Cardiac muscle cell (in vitro differentiated cells and primary cell): ENCODE measurements at regions not wholly inside any gene's neighbourhood (a gene's known extent, or its start where the extent isn't known, plus 50 kb on each side); places are given as distances from the start of the nearest gene placed in this dataset.
"Not testable (repeated sequence)": the region's sequence is repeated elsewhere in the genome, so short reads cannot be mapped to it uniquely, and the experiment has no call there.

Experiments used
- DNase-seq, 2 donors: peaks; one replicate each; pipeline versions ENCODE4 v3.0.0 to v3.0.0-alpha.2; 2010 to 2017; ENCODE audit warnings: low read depth in 1 of 2, low spot score in 1 of 2
- H3K27ac ChIP-seq: fragments of 200-600 bp; sonication (generic); 2 replicates; pipeline ENCODE4 v1.5.1; 2016
- H3K27me3 ChIP-seq: fragments of 200-600 bp; sonication (generic); 2 replicates; pipeline ENCODE4 v1.6.0; 2016; ENCODE audit warnings: control low read depth
- H3K36me3 ChIP-seq: fragments of 200-600 bp; sonication (generic); 2 replicates; pipeline ENCODE4 v1.5.1; 2016; ENCODE audit warnings: control low read depth
- H3K4me1 ChIP-seq: fragments of 200-600 bp; sonication (generic); 2 replicates; pipeline ENCODE4 v1.8.1; 2017; ENCODE audit warnings: low read depth, mild to moderate bottlenecking, mixed run types
- H3K4me3 ChIP-seq: fragments of 200-600 bp; sonication (generic); 2 replicates; pipeline ENCODE4 v1.5.1; 2016; ENCODE audit warnings: mild to moderate bottlenecking
- H3K9me3 ChIP-seq: fragments of 200-600 bp; sonication (generic); 2 replicates; pipeline ENCODE4 v1.5.1; 2017; ENCODE audit warnings: low read depth, mild to moderate bottlenecking, control low read depth
- CTCF ChIP-seq: IDR thresholded peaks from 2 replicates; pipeline ENCODE4 v1.5.1; 2012; ENCODE audit warnings: low read depth, mild to moderate bottlenecking, low read length

DNA sequence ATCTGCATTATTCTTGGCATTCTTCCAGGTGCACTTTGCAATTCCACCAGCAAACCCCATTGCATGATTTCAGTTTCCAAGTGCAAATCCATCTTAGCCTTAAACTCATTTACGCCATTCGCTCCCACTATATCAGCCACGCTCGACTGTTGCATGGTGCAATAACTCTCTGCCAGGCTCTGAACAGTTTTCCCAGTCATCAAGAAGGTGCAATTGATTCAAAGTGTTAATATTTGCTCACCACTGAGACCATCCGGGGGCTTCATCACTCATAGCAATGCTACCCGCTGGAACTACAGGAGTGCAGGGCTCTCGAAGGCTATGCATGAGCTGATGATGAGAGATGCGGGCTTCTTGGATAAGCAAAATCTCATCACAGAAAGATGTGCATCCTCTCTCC, 488.2 kb downstream of the OMA1 start:
- Histone ChIP-seq H3K36me3 (no peaks in the 10 kb centered on the region), H3K4me3 (no peak overlapping the region), H3K4me1 (no peaks in the 10 kb centered on the region), H3K9me3 (no peaks in the 10 kb centered on the region), H3K27ac (no peak overlapping the region), H3K27me3 (no peaks in the 10 kb centered on the region)
- TF ChIP-seq CTCF = no peak
- DNase-seq = no peak

DNA sequence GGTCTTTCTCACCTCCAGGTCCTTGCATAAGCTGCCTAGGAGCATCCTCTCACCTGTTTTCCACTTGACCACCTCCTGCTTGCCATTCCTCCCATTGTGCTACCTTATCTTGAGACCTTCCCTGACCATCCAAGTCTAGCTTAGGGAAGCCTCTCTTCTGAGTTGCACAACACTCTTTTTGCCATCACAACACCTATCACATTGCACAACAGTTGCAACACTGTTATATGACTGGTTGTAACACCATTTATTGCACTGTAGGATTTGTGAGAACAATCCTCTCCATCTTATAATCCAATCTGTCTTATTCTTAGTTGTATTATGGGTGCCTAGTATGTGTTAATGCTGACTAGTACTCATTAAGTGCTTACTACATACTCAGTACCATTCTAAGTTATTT, 488.7 kb downstream of the OMA1 start:
- no peak for DNase-seq
- Histone ChIP-seq H3K9me3 (no peaks in the 10 kb centered on the region), H3K4me3 (no peak overlapping the region), H3K27me3 (no peaks in the 10 kb centered on the region), H3K4me1 (no peaks in the 10 kb centered on the region), H3K27ac (no peak overlapping the region), H3K36me3 (no peaks in the 10 kb centered on the region)
- no peak for TF ChIP-seq CTCF

DNA sequence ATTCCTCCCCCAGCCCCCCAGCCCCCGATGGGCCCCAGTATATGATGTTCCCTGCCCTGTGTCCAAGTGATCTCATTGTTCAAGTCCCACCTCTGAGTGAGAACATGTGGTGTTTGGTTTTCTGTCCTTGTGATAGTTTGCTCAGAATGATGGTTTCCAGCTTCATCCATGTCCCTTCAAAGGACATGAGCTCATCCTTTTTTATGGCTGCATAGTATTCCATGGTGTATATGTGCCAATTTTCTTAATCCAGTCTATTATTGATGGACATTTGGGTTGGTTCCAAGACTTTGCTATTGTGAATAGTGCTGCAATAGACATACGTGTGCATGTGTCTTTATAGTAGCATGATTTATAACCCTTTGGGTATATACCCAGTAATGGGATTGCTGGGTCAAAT, 495.3 kb downstream of the OMA1 start:
- not testable (repeated sequence) for H3K27me3 ChIP-seq, H3K4me3 ChIP-seq, H3K27ac ChIP-seq, DNase-seq, H3K9me3 ChIP-seq, H3K4me1 ChIP-seq, H3K36me3 ChIP-seq

DNA sequence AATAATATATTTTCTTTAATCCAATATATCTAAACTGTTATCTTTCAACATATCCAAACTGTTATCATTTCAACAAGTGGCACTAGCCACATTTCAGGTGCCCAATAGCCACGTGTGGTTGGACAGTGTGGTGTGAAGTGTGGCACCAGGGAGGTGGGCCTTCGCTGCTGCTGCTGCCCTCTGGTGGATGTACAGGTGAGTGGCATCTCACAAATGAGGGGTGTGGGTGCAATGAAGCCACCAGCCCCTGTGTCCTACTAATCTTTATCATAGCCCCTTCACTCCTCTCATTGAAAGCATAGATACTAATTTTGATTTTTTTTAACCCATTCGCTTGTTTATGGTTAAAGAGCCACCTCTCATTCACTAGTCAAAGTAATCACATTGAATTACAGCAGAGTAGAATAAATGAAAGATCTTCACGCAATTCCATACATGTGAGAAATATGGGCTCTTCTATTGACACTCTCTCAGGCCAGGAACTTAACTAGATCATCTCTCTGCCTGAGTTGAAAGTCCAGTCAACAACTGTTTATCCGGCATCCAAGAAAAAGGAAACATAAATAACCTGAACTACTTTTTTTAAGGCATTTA, 499.2 kb downstream of the OMA1 start:
- Histone ChIP-seq H3K27ac (no peak overlapping the region), H3K9me3 (no peaks in the 10 kb centered on the region), H3K36me3 (no peaks in the 10 kb centered on the region), H3K4me1 (no peaks in the 10 kb centered on the region), H3K4me3 (no peak overlapping the region), H3K27me3 (no peaks in the 10 kb centered on the region)
- TF ChIP-seq CTCF = peak; percentile 59
- DNase-seq = peak; percentile 19 to 57

- no peak for TF ChIP-seq CTCF
- Histone ChIP-seq H3K36me3 (no peaks in the 10 kb centered on the region), H3K4me3 (no peak overlapping the region), H3K27ac (no peak overlapping the region), H3K4me1 (no peaks in the 10 kb centered on the region), H3K9me3 (no peaks in the 10 kb centered on the region), H3K27me3 (no peaks in the 10 kb centered on the region)
- no peak for DNase-seq
Observed at GRCh38 chr1:58045094-58045705, 501.3 kb downstream of the OMA1 start.

DNA sequence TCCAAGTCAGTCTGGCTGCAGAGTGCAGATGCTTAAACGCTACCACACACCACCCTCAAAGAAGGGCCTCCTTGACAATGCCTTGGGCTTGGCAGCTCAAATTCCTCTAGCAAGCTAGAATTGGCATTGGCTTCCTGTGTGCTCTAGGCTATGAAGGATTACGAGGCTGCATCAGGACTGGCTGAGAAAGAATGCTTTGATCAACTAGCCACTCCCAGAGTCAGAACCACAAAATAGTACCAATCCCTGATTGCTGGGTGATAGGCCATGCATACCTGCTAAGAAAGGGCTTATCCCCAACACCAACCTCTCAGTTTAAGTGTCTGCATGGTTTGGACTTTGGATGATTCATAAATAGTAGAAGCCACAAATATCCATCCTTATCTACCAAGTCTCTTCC, 504.9 kb downstream of the OMA1 start:
- DNase-seq = no peak

More for the DNA sequence above, 504.9 kb downstream of the OMA1 start:
- Histone ChIP-seq H3K36me3 (no peaks in the 10 kb centered on the region), H3K27ac (no peak overlapping the region), H3K4me1 (no peaks in the 10 kb centered on the region), H3K4me3 (no peak overlapping the region), H3K9me3 (no peaks in the 10 kb centered on the region), H3K27me3 (no peaks in the 10 kb centered on the region)
- TF ChIP-seq CTCF = no peak
